ACC112 (cell line): ENCODE measurements at regions not wholly inside any gene's neighbourhood (a gene's known extent, or its start where the extent isn't known, plus 50 kb on each side); places are given as distances from the start of the nearest gene placed in this dataset.

Source experiments
- H2AFZ ChIP-seq: fragments of 200-600 bp; sonication (generic); one replicate; pipeline ENCODE4 v1.6.0; 2017; ENCODE audit warnings: antibody characterized with exemption, low read length; ENCODE audit not compliant: unreplicated experiment
- H3K27ac ChIP-seq: fragments of 200-600 bp; sonication (generic); 2 replicates; pipeline ENCODE4 v1.5.1; 2014; ENCODE audit warnings: low read depth, mild to moderate bottlenecking, antibody characterized with exemption, low read length, moderate library complexity
- H3K27me3 ChIP-seq: fragments of 200-600 bp; sonication (generic); 2 replicates; pipeline ENCODE4 v1.6.1; 2014; ENCODE audit warnings: mild to moderate bottlenecking, antibody characterized with exemption, low read length, moderate library complexity, mixed read lengths; ENCODE audit not compliant: insufficient read depth
- H3K36me3 ChIP-seq: fragments of 200-600 bp; sonication (generic); 2 replicates; pipeline ENCODE4 v1.6.1; 2016; ENCODE audit warnings: mild to moderate bottlenecking, antibody characterized with exemption, low read length, moderate library complexity, mixed read lengths; ENCODE audit not compliant: insufficient read depth
- H3K4me1 ChIP-seq: fragments of 200-600 bp; sonication (generic); one replicate; pipeline ENCODE4 v1.6.1; 2016; ENCODE audit warnings: low read length, mixed read lengths; ENCODE audit not compliant: insufficient read depth, unreplicated experiment, control insufficient read depth
- H3K4me3 ChIP-seq: fragments of 200-600 bp; sonication (generic); 2 replicates; pipeline ENCODE4 v1.5.1; 2014; ENCODE audit warnings: mild to moderate bottlenecking, low read depth, low read length
- H3K79me2 ChIP-seq: fragments of 200-600 bp; sonication (generic); one replicate; pipeline ENCODE4 v1.6.0; 2016; ENCODE audit warnings: low read length; ENCODE audit not compliant: control insufficient read depth, unreplicated experiment, insufficient read depth

- no peak overlapping the region for H2AFZ ChIP-seq
- no peaks in the 10 kb centered on the region for H3K79me2 ChIP-seq
- H3K4me3 ChIP-seq: no peak overlapping the region
- no peaks in the 10 kb centered on the region for H3K27me3 ChIP-seq
- H3K27ac ChIP-seq: no peak overlapping the region
- H3K4me1 ChIP-seq: no peaks in the 10 kb centered on the region
- H3K36me3 ChIP-seq: no peaks in the 10 kb centered on the region
Measured at GRCh38 chr18:53605198-53605597, 619.3 kb downstream of the MBD2 start.

DNA sequence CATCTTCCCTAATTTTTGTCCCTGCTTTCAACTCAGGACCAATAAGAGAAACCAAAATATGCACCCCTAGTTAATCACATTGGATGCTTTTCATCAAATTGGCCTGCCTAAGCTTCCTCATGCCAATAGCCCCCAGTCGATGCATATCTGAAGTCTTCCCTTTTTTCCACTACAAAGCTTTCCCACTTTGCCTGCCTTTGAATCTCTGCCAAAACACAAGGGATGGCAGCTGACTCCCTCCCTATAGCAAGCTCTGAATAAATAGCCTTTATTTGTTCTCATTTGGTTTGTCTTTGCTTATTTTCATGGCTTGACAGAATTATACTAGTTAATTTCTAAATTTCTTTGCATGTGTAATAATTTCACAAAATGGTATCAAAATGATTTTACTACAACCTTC is 621.2 kb downstream of the MBD2 start:
- H2AFZ ChIP-seq: no peak overlapping the region

GRCh38 chr18:53601344-53601743 is 623.1 kb downstream of the MBD2 start:
- no peak overlapping the region for H3K27ac ChIP-seq
- H2AFZ ChIP-seq: no peak overlapping the region
- H3K4me3 ChIP-seq: no peak overlapping the region
- no peaks in the 10 kb centered on the region for H3K27me3 ChIP-seq
- H3K4me1 ChIP-seq: no peaks in the 10 kb centered on the region
- H3K36me3 ChIP-seq: no peaks in the 10 kb centered on the region
- no peaks in the 10 kb centered on the region for H3K79me2 ChIP-seq

More for the DNA sequence above, 621.2 kb downstream of the MBD2 start:
- Histone ChIP-seq H3K79me2 (no peaks in the 10 kb centered on the region), H3K27ac (no peak overlapping the region), H3K27me3 (no peaks in the 10 kb centered on the region), H3K36me3 (no peaks in the 10 kb centered on the region), H3K4me1 (no peaks in the 10 kb centered on the region), H3K4me3 (no peak overlapping the region)

DNA sequence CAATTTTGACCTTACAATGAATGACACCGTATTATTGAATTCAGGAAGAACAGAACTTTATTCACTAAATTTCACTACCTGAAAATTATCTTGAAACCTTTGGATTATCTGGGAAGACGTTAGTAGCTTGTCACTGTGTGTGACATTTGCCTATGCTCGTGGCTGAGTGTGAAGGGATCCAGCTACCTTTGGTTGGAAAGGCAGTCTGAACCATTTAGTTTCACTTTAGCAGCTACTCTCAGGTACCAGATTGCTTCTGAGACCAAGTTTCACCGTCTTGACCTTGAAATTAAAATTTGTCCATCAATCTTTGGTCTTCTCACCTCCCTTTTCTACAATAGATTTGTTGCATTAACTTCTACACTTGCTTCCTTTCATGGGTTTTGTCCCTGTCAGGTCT is 637.5 kb downstream of the MBD2 start:
- H3K27me3 ChIP-seq: no peaks in the 10 kb centered on the region
- H3K27ac ChIP-seq: no peak overlapping the region
- no peaks in the 10 kb centered on the region for H3K4me1 ChIP-seq
- no peak overlapping the region for H3K4me3 ChIP-seq
- no peaks in the 10 kb centered on the region for H3K36me3 ChIP-seq
- H2AFZ ChIP-seq: no peak overlapping the region
- H3K79me2 ChIP-seq: no peaks in the 10 kb centered on the region
